Gastrocnemius medialis (tissue), 4 donors: ENCODE measurements at regions not wholly inside any gene's neighbourhood (a gene's known extent, or its start where the extent isn't known, plus 50 kb on each side); places are given as distances from the start of the nearest gene placed in this dataset.

Experiments
- ATAC-seq, 2 donors: fragments of 150-250 bp; one replicate each; pipeline ENCODE4 v1.9.1; 2016
- DNase-seq, 2 donors: peaks; one replicate each; pipeline ENCODE4 v3.0.0-alpha.2; 2019
- H3K27ac ChIP-seq, 4 donors: fragments of 200-600 bp; sonication (generic); 1 replicate in 1 of 4; 2 replicates in 3 of 4; pipeline ENCODE4 v1.5.1; 2016 to 2018; ENCODE audit warnings: mild to moderate bottlenecking in 2 of 4, moderate library complexity in 1 of 4
- H3K27me3 ChIP-seq, 3 donors: fragments of 200-600 bp; sonication (generic) in 2 of 3; 1 replicate in 1 of 3; 2 replicates in 2 of 3; pipeline versions ENCODE4 v1.5.1 to v1.6.0; 2016 to 2019; ENCODE audit warnings: mild to moderate bottlenecking in 1 of 3, moderate library complexity in 1 of 3
- H3K36me3 ChIP-seq, 2 donors: fragments of 200-600 bp; sonication (generic) in 1 of 2; one replicate each; pipeline ENCODE4 v1.5.1; 2017 to 2018
- H3K4me1 ChIP-seq, 2 donors: fragments of 200-600 bp; sonication (generic) in 1 of 2; one replicate each; pipeline ENCODE4 v1.5.1; 2016 to 2017; ENCODE audit warnings: mild to moderate bottlenecking in 2 of 2
- H3K4me3 ChIP-seq, 4 donors: fragments of 200-600 bp; sonication (generic) in 3 of 4; 1 replicate in 1 of 4; 2 replicates in 3 of 4; pipeline ENCODE4 v1.5.1; 2016 to 2019; ENCODE audit warnings: mild to moderate bottlenecking in 2 of 4
- H3K9me3 ChIP-seq, 3 donors: fragments of 200-600 bp; sonication (generic) in 2 of 3; 1 replicate in 1 of 3; 2 replicates in 2 of 3; pipeline ENCODE4 v1.5.1; 2016 to 2019
- CTCF ChIP-seq, 5 experiments: fragments of 450-650 bp in 3 of 5; fragments of 200-600 bp in 2 of 5; sonication (generic) in 2 of 5; IDR thresholded peaks in 4 of 5; conservative IDR thresholded peaks in 1 of 5; 1 replicate in 4 of 5; 2 replicates in 1 of 5; pipeline ENCODE4 v1.5.1; 2016 to 2019; ENCODE audit warnings: antibody characterized with exemption in 5 of 5, mild to moderate bottlenecking in 3 of 5, moderate library complexity in 3 of 5
- POLR2A ChIP-seq, 2 donors: fragments of 450-650 bp; IDR thresholded peaks; one replicate each; pipeline ENCODE4 v1.6.1; 2017; ENCODE audit warnings: antibody characterized with exemption in 2 of 2, mild to moderate bottlenecking in 2 of 2, moderate library complexity in 2 of 2
- in situ Hi-C, 4 donors: fragments of 200-750 bp; cut with MboI; loops; one replicate each; pipeline versions ENCODE4 v1.15.0 to v1.8.0; 2017; ENCODE audit warnings: low sequenced_read_pairs in 4 of 4
- intact Hi-C: fragments of 100-400 bp; cut with DNase I; formaldehyde crosslinking; loops from one replicate; pipeline ENCODE4 v1.15.1; 2023; ENCODE audit warnings: low total_unique reads

GRCh38 chr10:111887266-111887665, 296.3 kb downstream of the GPAM start:
- Histone ChIP-seq H3K4me1 (no peaks in the 10 kb centered on the region), H3K36me3 (no peaks in the 10 kb centered on the region), H3K27me3 (no peaks in the 10 kb centered on the region), H3K27ac (no peak overlapping the region), H3K4me3 (no peak overlapping the region), H3K9me3 (no peaks in the 10 kb centered on the region)
- intact Hi-C loops: no loop called here
- TF ChIP-seq CTCF (IDR thresholded peaks at IDR 0.05 in 4 of 5, conservative IDR thresholded peaks at IDR 0.05 in 1 of 5): no peak
- TF ChIP-seq POLR2A (IDR thresholded peaks at IDR 0.05): no peak
- in situ Hi-C loops: no loop called here
- no peak for DNase-seq
- no peak for ATAC-seq

- in situ Hi-C loops (no loop called here), intact Hi-C loops (no loop called here)
- TF ChIP-seq POLR2A (IDR thresholded peaks at IDR 0.05): no peak
- no peak for TF ChIP-seq CTCF (IDR thresholded peaks at IDR 0.05 in 4 of 5, conservative IDR thresholded peaks at IDR 0.05 in 1 of 5)
- Histone ChIP-seq H3K27ac (no peak overlapping the region), H3K9me3 (no peaks in the 10 kb centered on the region), H3K36me3 (no peaks in the 10 kb centered on the region), H3K4me1 (no peaks in the 10 kb centered on the region), H3K4me3 (no peak overlapping the region), H3K27me3 (no peaks in the 10 kb centered on the region)
- no peak for ATAC-seq
- DNase-seq: no peak
Measured at GRCh38 chr10:111890046-111890445, 293.5 kb downstream of the GPAM start.

GRCh38 chr10:111916011-111916410, 267.6 kb downstream of the GPAM start:
- Histone ChIP-seq H3K9me3 (no peaks in the 10 kb centered on the region), H3K4me1 (no peaks in the 10 kb centered on the region), H3K27ac (no peak overlapping the region), H3K4me3 (no peak overlapping the region), H3K36me3 (no peaks in the 10 kb centered on the region), H3K27me3 (no peaks in the 10 kb centered on the region)
- no peak for DNase-seq
- in situ Hi-C loops: no loop called here
- TF ChIP-seq POLR2A (IDR thresholded peaks at IDR 0.05) (no peak), CTCF (IDR thresholded peaks at IDR 0.05 in 4 of 5, conservative IDR thresholded peaks at IDR 0.05 in 1 of 5) (no peak)
- intact Hi-C loops: no loop called here
- no peak for ATAC-seq

- no peak for DNase-seq
- H3K27ac ChIP-seq: no peak overlapping the region
- no peak for ATAC-seq
- no peaks in the 10 kb centered on the region for H3K4me1 ChIP-seq
- TF ChIP-seq POLR2A (IDR thresholded peaks at IDR 0.05): no peak
- no peak for TF ChIP-seq CTCF (IDR thresholded peaks at IDR 0.05 in 4 of 5, conservative IDR thresholded peaks at IDR 0.05 in 1 of 5)
- in situ Hi-C loops: no loop called here
- intact Hi-C loops: no loop called here
- no peaks in the 10 kb centered on the region for H3K9me3 ChIP-seq
- no peaks in the 10 kb centered on the region for H3K36me3 ChIP-seq
- H3K27me3 ChIP-seq: no peaks in the 10 kb centered on the region
- no peak overlapping the region for H3K4me3 ChIP-seq
Measured at GRCh38 chr10:111921821-111922220, 261.7 kb downstream of the GPAM start.

GRCh38 chr10:111923032-111923431, 260.5 kb downstream of the GPAM start:
- Histone ChIP-seq H3K4me1 (no peaks in the 10 kb centered on the region), H3K27ac (no peak overlapping the region), H3K27me3 (no peaks in the 10 kb centered on the region), H3K36me3 (no peaks in the 10 kb centered on the region), H3K9me3 (no peaks in the 10 kb centered on the region), H3K4me3 (no peak overlapping the region)
- no peak for TF ChIP-seq CTCF (IDR thresholded peaks at IDR 0.05 in 4 of 5, conservative IDR thresholded peaks at IDR 0.05 in 1 of 5)
- no peak for TF ChIP-seq POLR2A (IDR thresholded peaks at IDR 0.05)
- intact Hi-C loops: no loop called here
- ATAC-seq (no peak), DNase-seq (no peak)
- in situ Hi-C loops: no loop called here
